Uterus (tissue), 2 donors: ENCODE measurements at regions not wholly inside any gene's neighbourhood (a gene's known extent, or its start where the extent isn't known, plus 50 kb on each side); places are given as distances from the start of the nearest gene placed in this dataset.

Experiments used
- CTCF ChIP-seq, 4 experiments: fragments of 200-600 bp in 2 of 4; fragments of 450-650 bp in 2 of 4; sonication (generic) in 2 of 4; IDR thresholded peaks; one replicate each; pipeline ENCODE4 v1.5.1; 2016 to 2019; ENCODE audit warnings: antibody characterized with exemption in 4 of 4, mild to moderate bottlenecking in 2 of 4, moderate library complexity in 1 of 4
- POLR2A ChIP-seq, 2 donors: fragments of 450-650 bp; IDR thresholded peaks; one replicate each; pipeline ENCODE4 v1.6.1; 2016; ENCODE audit warnings: antibody characterized with exemption in 2 of 2, mild to moderate bottlenecking in 1 of 2, moderate library complexity in 1 of 2

GRCh38 chr7:69219381-69219780, 378.9 kb upstream of the AUTS2 start:
- TF ChIP-seq CTCF (IDR thresholded peaks at IDR 0.05) (no peak), POLR2A (IDR thresholded peaks at IDR 0.05) (no peak)
